ENCODE measurements at regions not wholly inside any gene's neighbourhood (a gene's known extent, or its start where the extent isn't known, plus 50 kb on each side); places are given as distances from the start of the nearest gene placed in this dataset.

GRCh38 chr5:167971706-167972105, 319.7 kb upstream of the WWC1 start:
- TF ChIP-seq POLR2AphosphoS5 (IDR thresholded peaks at IDR 0.05) (no peak), CTCF (IDR thresholded peaks at IDR 0.05 in 8 of 11, conservative IDR thresholded peaks at IDR 0.05 in 3 of 11) (no peak)
